Adrenal gland (tissue), 9 donors: ENCODE measurements at regions not wholly inside any gene's neighbourhood (a gene's known extent, or its start where the extent isn't known, plus 50 kb on each side); places are given as distances from the start of the nearest gene placed in this dataset.

Experiments used
- DNase-seq, 7 donors: peaks; one replicate each; pipeline ENCODE4 v3.0.0-alpha.2; 2019 to 2020
- H3K27ac ChIP-seq, 5 donors: fragments of 200-600 bp; sonication (generic) in 4 of 5; 1 replicate in 3 of 5; 2 replicates in 2 of 5; pipeline versions ENCODE4 v1.5.1 to v1.8.0; 2016 to 2020; ENCODE audit warnings: mild to moderate bottlenecking in 1 of 5
- H3K27me3 ChIP-seq: fragments of 200-600 bp; 2 replicates; pipeline ENCODE4 v1.8.0; 2021
- H3K36me3 ChIP-seq, 2 donors: fragments of 200-600 bp; replicated peaks in 1 of 2; 1 replicate in 1 of 2; 2 replicates in 1 of 2; pipeline versions ENCODE4 v1.5.1 to v1.8.0; 2018 to 2022
- H3K4me1 ChIP-seq, 2 donors: fragments of 200-600 bp; replicated peaks in 1 of 2; 1 replicate in 1 of 2; 2 replicates in 1 of 2; pipeline versions ENCODE4 v1.5.1 to v1.8.0; 2018 to 2021
- H3K4me3 ChIP-seq, 4 donors: fragments of 200-600 bp; sonication (generic) in 3 of 4; one replicate each; pipeline ENCODE4 v1.5.1; 2016 to 2018
- H3K9me3 ChIP-seq, 3 donors: fragments of 200-600 bp; sonication (generic) in 1 of 3; replicated peaks in 1 of 3; 1 replicate in 2 of 3; 2 replicates in 1 of 3; pipeline versions ENCODE4 v1.5.1 to v1.8.0; 2016 to 2021
- POLR2A ChIP-seq, 2 donors: fragments of 450-650 bp; IDR thresholded peaks; one replicate each; pipeline ENCODE4 v1.6.1; 2017; ENCODE audit warnings: antibody characterized with exemption in 2 of 2, mild to moderate bottlenecking in 2 of 2, moderate library complexity in 1 of 2
- WGBS, 4 donors: extraction: QIAGEN DNeasy Blood & Tissue Kit in 2 of 4; methylation state at CpG; one replicate each; pipeline versions ENCODE4 v1.1.5 to v1.1.7; 2013 to 2017; 5-methylcytosine and 5-hydroxymethylcytosine counted together
- intact Hi-C, 2 donors: fragments of 100-400 bp; cut with DNase I; formaldehyde crosslinking; loops; one replicate each; pipeline versions ENCODE4 v1.14.1 to v1.15.0; 2022 to 2023
- TF ChIP-seq, protein P1 (sequence below), 6 experiments: fragments of 450-650 bp in 4 of 6; fragments of 200-600 bp in 2 of 6; sonication (generic) in 1 of 6; IDR thresholded peaks; 1 replicate in 5 of 6; 2 replicates in 1 of 6; pipeline versions ENCODE4 v1.5.1 to v1.8.0; 2016 to 2021; ENCODE audit warnings: antibody characterized with exemption in 6 of 6, mild to moderate bottlenecking in 2 of 6, moderate library complexity in 1 of 6
- donor health status: healthy with polysubstance abuse.
- donor health status: Bipolar disorder and iron deficiency.
- donor health status: DM: yes; HTN: yes; CAD: no.
- donor health status: DM: no; HTN: no; CAD: no.
- donor health status: DM: no; HTN: no; CAD: no.

DNA sequence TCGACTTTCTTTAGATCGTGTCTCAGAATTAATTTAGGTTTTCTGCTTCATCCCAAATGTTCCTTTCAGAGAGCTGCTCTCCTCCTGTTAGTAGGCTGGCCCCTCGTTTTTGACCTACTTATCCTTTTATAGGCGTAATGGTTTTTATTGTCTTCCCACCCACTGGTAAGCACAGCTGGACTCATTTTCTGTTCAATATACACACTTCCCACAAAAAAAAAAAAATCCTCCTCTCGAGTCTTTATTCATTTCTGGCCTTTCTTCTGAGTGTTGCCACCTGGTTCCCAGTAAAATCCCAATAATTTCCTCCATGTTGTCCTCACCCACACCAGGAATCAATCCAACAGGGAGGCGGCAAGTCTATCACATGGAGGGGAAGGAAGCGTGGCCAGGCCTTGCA lies 970.2 kb upstream of the CELF2 start:
- no peaks in the 10 kb centered on the region for H3K4me1 ChIP-seq
- no peak overlapping the region for H3K4me3 ChIP-seq
- H3K36me3 ChIP-seq = no peaks in the 10 kb centered on the region
- no peaks in the 10 kb centered on the region for H3K9me3 ChIP-seq
- intact Hi-C loops = no loop called here
- TF ChIP-seq, protein P1, sequence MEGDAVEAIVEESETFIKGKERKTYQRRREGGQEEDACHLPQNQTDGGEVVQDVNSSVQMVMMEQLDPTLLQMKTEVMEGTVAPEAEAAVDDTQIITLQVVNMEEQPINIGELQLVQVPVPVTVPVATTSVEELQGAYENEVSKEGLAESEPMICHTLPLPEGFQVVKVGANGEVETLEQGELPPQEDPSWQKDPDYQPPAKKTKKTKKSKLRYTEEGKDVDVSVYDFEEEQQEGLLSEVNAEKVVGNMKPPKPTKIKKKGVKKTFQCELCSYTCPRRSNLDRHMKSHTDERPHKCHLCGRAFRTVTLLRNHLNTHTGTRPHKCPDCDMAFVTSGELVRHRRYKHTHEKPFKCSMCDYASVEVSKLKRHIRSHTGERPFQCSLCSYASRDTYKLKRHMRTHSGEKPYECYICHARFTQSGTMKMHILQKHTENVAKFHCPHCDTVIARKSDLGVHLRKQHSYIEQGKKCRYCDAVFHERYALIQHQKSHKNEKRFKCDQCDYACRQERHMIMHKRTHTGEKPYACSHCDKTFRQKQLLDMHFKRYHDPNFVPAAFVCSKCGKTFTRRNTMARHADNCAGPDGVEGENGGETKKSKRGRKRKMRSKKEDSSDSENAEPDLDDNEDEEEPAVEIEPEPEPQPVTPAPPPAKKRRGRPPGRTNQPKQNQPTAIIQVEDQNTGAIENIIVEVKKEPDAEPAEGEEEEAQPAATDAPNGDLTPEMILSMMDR (IDR thresholded peaks at IDR 0.05) = no peak
- no peak for TF ChIP-seq POLR2A (IDR thresholded peaks at IDR 0.05)
- H3K27me3 ChIP-seq = no peaks in the 10 kb centered on the region
- 77 to 86% (median 79%) methylated on average over 7 of the region's 7 CpGs for WGBS, 4 donors
- H3K27ac ChIP-seq = no peak overlapping the region
- no peak for DNase-seq

DNA sequence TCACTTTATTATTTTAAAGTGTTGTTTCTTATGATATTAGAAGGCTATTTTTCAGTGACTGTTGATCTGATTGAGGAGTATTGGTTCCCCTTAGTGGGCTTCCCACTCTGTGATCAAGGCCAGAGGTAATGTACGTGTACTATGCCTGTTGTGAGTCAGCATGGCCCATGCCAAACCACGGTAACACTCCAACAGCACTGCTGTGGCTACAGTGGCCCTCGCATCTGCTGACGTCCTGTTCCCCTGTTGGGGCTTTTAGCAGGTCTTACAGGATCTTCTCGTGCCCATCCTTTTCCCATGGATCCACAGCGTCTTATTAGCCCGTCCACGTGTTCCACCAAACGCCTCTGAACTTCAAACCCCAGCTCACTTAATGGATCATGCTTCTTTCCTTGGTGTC lies 964.6 kb upstream of the CELF2 start:
- no peaks in the 10 kb centered on the region for H3K27me3 ChIP-seq
- no peak for DNase-seq
- no peaks in the 10 kb centered on the region for H3K36me3 ChIP-seq
- H3K4me3 ChIP-seq = no peak overlapping the region
- 65 to 88% (median 80%) methylated on average over 9 of the region's 9 CpGs for WGBS, 4 donors
- no peaks in the 10 kb centered on the region for H3K9me3 ChIP-seq
- no peaks in the 10 kb centered on the region for H3K4me1 ChIP-seq
- no peak overlapping the region for H3K27ac ChIP-seq
- intact Hi-C loops = no loop called here
- TF ChIP-seq POLR2A (IDR thresholded peaks at IDR 0.05) = no peak
- TF ChIP-seq, protein P1 (IDR thresholded peaks at IDR 0.05) = no peak

DNA sequence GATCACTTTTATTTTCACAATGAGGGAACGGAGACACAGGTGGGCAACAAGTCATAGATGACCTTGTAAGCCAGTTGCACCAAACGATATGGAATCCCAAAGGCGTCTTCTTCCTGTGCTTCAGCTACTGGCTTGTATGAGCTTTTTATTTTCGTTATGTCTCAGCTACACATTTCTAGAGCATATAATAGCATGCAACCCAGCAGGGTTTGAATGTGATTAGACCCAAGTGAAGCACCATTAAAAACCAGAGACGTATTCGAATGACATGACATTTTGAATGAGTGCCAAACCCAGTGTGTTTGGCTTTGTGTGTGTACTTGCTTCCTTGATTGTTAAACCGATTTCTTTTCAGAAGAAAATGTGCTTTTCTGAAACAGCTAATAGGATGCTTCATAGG lies 963.2 kb upstream of the CELF2 start:
- Histone ChIP-seq H3K4me3 (no peak overlapping the region), H3K27me3 (no peaks in the 10 kb centered on the region), H3K27ac (no peak overlapping the region), H3K9me3 (no peaks in the 10 kb centered on the region), H3K4me1 (no peaks in the 10 kb centered on the region), H3K36me3 (no peaks in the 10 kb centered on the region)
- intact Hi-C loops = no loop called here
- DNase-seq = no peak
- WGBS, 4 donors = 64 to 73% (median 71%) methylated on average over 7 of the region's 7 CpGs
- TF ChIP-seq, protein P1 (IDR thresholded peaks at IDR 0.05) = no peak
- no peak for TF ChIP-seq POLR2A (IDR thresholded peaks at IDR 0.05)

DNA sequence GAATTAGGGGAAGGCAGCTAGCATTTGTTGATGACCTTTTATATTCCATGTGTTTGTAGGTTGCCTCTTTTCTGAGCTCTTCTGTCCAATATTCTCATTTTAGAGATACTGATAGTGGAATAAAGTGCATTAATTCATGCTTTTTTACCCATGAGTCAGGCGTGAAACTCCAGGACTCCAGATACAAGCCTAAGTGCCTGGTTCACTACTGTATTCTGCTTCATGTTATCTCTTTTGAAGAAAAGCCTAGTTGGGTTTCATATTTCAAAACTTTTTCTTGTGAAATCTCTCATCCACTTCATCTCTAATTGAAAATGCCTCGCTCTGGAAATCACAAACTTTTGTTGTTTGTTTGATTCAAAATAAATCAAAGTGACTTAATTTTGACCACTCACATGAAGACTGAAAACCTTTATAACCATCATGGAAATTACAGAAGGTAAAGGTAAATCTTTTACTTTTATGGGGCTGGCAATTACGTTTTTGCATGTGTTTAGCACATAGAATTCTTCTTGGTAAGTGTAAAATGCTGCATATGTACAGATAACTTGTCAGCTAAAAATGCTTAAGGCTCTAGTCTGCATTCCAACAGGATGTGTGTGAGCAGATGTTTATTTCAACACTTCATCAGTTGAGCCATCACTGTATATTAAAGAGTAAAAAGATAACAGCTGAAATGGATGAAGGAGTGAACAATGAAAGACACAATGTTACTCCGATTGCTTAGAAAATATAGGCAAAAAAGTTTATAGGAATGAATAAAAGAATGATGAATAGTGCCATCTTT lies 961.8 kb upstream of the CELF2 start:
- Histone ChIP-seq H3K4me3 (no peak overlapping the region), H3K4me1 (no peaks in the 10 kb centered on the region), H3K27ac (no peak overlapping the region), H3K27me3 (no peaks in the 10 kb centered on the region), H3K36me3 (no peaks in the 10 kb centered on the region), H3K9me3 (no peaks in the 10 kb centered on the region)
- 62 to 70% (median 68%) methylated on average over 4 of the region's 4 CpGs for WGBS, 4 donors
- intact Hi-C loops = no loop called here
- TF ChIP-seq, protein P1 (IDR thresholded peaks at IDR 0.05) = no peak
- TF ChIP-seq POLR2A (IDR thresholded peaks at IDR 0.05) = no peak
- no peak for DNase-seq
